ENCODE measurements at regions not wholly inside any gene's neighbourhood (a gene's known extent, or its start where the extent isn't known, plus 50 kb on each side); places are given as distances from the start of the nearest gene placed in this dataset.
"Not testable (repeated sequence)": the region's sequence is repeated elsewhere in the genome, so short reads cannot be mapped to it uniquely, and the experiment has no call there.

- no peak for DNase-seq
These were observed 348.5 kb downstream of the TCERG1L start for GRCh38 chr10:130963052-130963393.

- no peak for DNase-seq
These were observed 347.6 kb downstream of the TCERG1L start for GRCh38 chr10:130963786-130964522.

- DNase-seq: no peak
These were observed 346.8 kb downstream of the TCERG1L start for GRCh38 chr10:130964771-130965170.

GRCh38 chr10:130967161-130967560 lies 344.4 kb downstream of the TCERG1L start:
- no peak for DNase-seq

- no peak for DNase-seq
These were observed 343.7 kb downstream of the TCERG1L start for GRCh38 chr10:130967784-130968183.

- DNase-seq: no peak
These were observed 343.0 kb downstream of the TCERG1L start for GRCh38 chr10:130968511-130968910.

GRCh38 chr10:130968964-130969363 lies 342.6 kb downstream of the TCERG1L start:
- no peak for DNase-seq

GRCh38 chr10:130969700-130970099 lies 341.8 kb downstream of the TCERG1L start:
- no peak for DNase-seq

- no peak for DNase-seq
These were observed 341.0 kb downstream of the TCERG1L start for GRCh38 chr10:130970341-130971122.

- no peak for DNase-seq
These were observed 340.4 kb downstream of the TCERG1L start for GRCh38 chr10:130971123-130971435.

GRCh38 chr10:130973127-130973839 lies 338.2 kb downstream of the TCERG1L start:
- DNase-seq: no peak

- no peak for DNase-seq
These were observed 337.4 kb downstream of the TCERG1L start for GRCh38 chr10:130974166-130974565.

- not testable (repeated sequence) for DNase-seq
These were observed 336.2 kb downstream of the TCERG1L start for GRCh38 chr10:130975351-130975750.

GRCh38 chr10:130982802-130983201 lies 328.7 kb downstream of the TCERG1L start:
- no peak for DNase-seq

- DNase-seq: no peak
These were observed 327.8 kb downstream of the TCERG1L start for GRCh38 chr10:130983749-130984148.

- no peak for DNase-seq
These were observed 326.8 kb downstream of the TCERG1L start for GRCh38 chr10:130984686-130985085.

- no peak for DNase-seq
These were observed 326.3 kb downstream of the TCERG1L start for GRCh38 chr10:130985158-130985753.

- DNase-seq: no peak
These were observed 324.7 kb downstream of the TCERG1L start for GRCh38 chr10:130986846-130987245.

GRCh38 chr10:130987401-130987800 lies 324.1 kb downstream of the TCERG1L start:
- DNase-seq: no peak

- DNase-seq: no peak
These were observed 321.8 kb downstream of the TCERG1L start for GRCh38 chr10:130989670-130990232.

GRCh38 chr10:130990486-130990885 lies 321.0 kb downstream of the TCERG1L start:
- DNase-seq: no peak

GRCh38 chr10:130992802-130993523 lies 318.6 kb downstream of the TCERG1L start:
- no peak for DNase-seq

Data from Kasumi-1 (cell line).